HG03575 (cell line): ENCODE measurements at regions not wholly inside any gene's neighbourhood (a gene's known extent, or its start where the extent isn't known, plus 50 kb on each side); places are given as distances from the start of the nearest gene placed in this dataset.

ENCODE experiments used
- ATAC-seq: cut with Tn5 transposase; IDR thresholded peaks from one replicate; pipeline ENCODE4 v1.9.1; 2021; ENCODE audit not compliant: unreplicated experiment, insufficient number of reproducible peaks, low FRiP score; ENCODE audit errors: extremely low read depth

GRCh38 chr2:150566289-150566688 is 78.8 kb upstream of the RND3 start:
- no peak for ATAC-seq

GRCh38 chr2:150561076-150561475 is 73.6 kb upstream of the RND3 start:
- ATAC-seq: no peak

GRCh38 chr2:150557020-150557600 is 69.6 kb upstream of the RND3 start:
- no peak for ATAC-seq

- ATAC-seq: no peak
Observed at GRCh38 chr2:150555611-150556356, 68.3 kb upstream of the RND3 start.

GRCh38 chr2:150554046-150554445 is 66.6 kb upstream of the RND3 start:
- ATAC-seq: no peak

- ATAC-seq: no peak
Observed at GRCh38 chr2:150552041-150552820, 64.8 kb upstream of the RND3 start.

GRCh38 chr2:150549381-150549780 is 61.9 kb upstream of the RND3 start:
- no peak for ATAC-seq

- no peak for ATAC-seq
Observed at GRCh38 chr2:150548527-150548926, 61.1 kb upstream of the RND3 start.

- no peak for ATAC-seq
Observed at GRCh38 chr2:150545916-150546315, 58.4 kb upstream of the RND3 start.

- ATAC-seq: no peak
Observed at GRCh38 chr2:150544731-150545130, 57.3 kb upstream of the RND3 start.

- ATAC-seq: no peak
Observed at GRCh38 chr2:150542692-150543091, 55.2 kb upstream of the RND3 start.

- ATAC-seq: no peak
Observed at GRCh38 chr2:150542172-150542571, 54.7 kb upstream of the RND3 start.

- no peak for ATAC-seq
Observed at GRCh38 chr2:150538651-150539201, 51.3 kb upstream of the RND3 start.
